ENCODE measurements at regions not wholly inside any gene's neighbourhood (a gene's known extent, or its start where the extent isn't known, plus 50 kb on each side); places are given as distances from the start of the nearest gene placed in this dataset.

DNA sequence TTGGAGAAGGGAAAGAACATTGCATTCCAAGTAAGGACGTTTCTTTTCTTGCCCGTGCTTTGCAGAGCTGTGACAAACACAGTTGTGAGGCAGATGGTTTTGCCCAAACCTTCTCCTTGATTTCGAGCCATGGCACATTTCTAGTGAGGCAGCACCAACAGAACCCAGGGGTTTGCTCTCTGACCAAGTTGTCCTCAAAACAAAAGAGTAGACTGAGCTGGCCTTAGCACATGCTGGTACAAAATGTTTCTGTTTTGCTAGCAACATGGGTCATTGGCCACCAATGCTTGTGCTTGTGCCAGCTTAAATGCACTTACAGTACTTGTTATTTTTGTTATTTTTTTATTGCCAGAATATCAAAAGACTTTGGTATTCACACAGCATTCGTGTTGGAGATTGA is 328.8 kb downstream of the GADD45G start:
- H3K36me3 Mint-ChIP-seq (ENCODE audit: low read depth): peaks cover 5% of the 10 kb centered on the region

DNA sequence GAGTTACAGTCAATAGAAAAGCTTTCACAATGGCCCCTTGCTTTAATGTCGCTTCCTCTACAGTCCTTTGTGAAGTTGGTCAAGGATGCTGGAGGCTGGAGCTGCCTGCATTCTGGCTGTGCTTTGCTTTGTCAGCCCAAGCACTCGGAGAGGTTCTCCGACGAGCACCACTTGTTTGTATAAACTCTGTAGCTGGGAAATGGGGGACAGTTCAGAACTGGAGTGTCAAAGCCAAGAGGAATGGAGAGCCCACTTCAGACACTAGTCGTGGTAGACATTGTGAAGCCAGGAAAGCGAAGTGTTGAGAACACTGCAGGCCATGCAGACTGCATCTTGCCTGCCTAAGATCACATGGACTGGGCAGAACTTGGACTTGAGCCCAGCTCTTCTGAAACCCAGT is 330.3 kb downstream of the GADD45G start:
- H3K9me3 Mint-ChIP-seq: peaks cover 3% of the 10 kb centered on the region
- no peak for TF ChIP-seq CTCF (IDR thresholded peaks at IDR 0.05)
- no peak overlapping the region for H3K4me3 Mint-ChIP-seq
- no peak for DNase-seq
- peaks cover 29% of the 10 kb centered on the region for H3K27me3 Mint-ChIP-seq (ENCODE audit: low read depth, poor library complexity)
- H3K27ac Mint-ChIP-seq: no peak overlapping the region
- peaks cover 64% of the 10 kb centered on the region for H3K4me1 Mint-ChIP-seq
- peaks cover 5% of the 10 kb centered on the region for H3K36me3 Mint-ChIP-seq (ENCODE audit: low read depth)

More for the DNA sequence above, 328.8 kb downstream of the GADD45G start:
- DNase-seq: no peak
- Mint-ChIP-seq H3K4me3 (no peak overlapping the region), H3K9me3 (peaks cover 3% of the 10 kb centered on the region), H3K27me3 (ENCODE audit: low read depth, poor library complexity) (peaks cover 18% of the 10 kb centered on the region), H3K4me1 (peaks cover 63% of the 10 kb centered on the region), H3K27ac (no peak overlapping the region)
- TF ChIP-seq CTCF (IDR thresholded peaks at IDR 0.05): no peak

GRCh38 chr9:89935801-89936200 is 331.0 kb downstream of the GADD45G start:
- Mint-ChIP-seq H3K4me3 (no peak overlapping the region), H3K27me3 (ENCODE audit: low read depth, poor library complexity) (peaks cover 26% of the 10 kb centered on the region), H3K27ac (no peak overlapping the region), H3K9me3 (peaks cover 3% of the 10 kb centered on the region), H3K4me1 (peaks cover 57% of the 10 kb centered on the region), H3K36me3 (ENCODE audit: low read depth) (peaks cover 5% of the 10 kb centered on the region)
- no peak for TF ChIP-seq CTCF (IDR thresholded peaks at IDR 0.05)
- no peak for DNase-seq

DNA sequence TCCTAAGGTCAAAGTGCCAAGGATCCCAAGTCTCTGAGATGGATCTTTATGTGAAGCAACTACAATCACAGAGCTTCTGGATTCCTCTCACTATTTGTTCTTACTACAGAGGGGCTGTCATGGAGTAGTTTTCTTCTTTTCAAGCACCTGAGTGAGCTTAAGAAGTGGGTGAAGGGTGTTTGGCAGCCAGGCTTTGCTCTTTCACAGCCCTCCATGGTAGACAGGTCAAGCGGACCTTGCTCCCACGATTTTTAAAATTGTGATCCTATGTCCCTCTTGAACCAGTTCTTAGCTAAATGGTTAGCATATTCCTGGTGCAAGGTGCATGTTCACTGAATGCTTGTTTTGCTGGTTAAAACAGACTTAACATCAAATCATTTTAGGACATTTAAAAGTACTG is 332.2 kb downstream of the GADD45G start:
- Mint-ChIP-seq H3K27ac (no peak overlapping the region), H3K9me3 (peaks cover 3% of the 10 kb centered on the region), H3K36me3 (ENCODE audit: low read depth) (peaks cover 5% of the 10 kb centered on the region), H3K27me3 (ENCODE audit: low read depth, poor library complexity) (peaks cover 26% of the 10 kb centered on the region), H3K4me3 (no peak overlapping the region), H3K4me1 (peaks cover 53% of the 10 kb centered on the region)
- DNase-seq: no peak
- TF ChIP-seq CTCF (IDR thresholded peaks at IDR 0.05): no peak

DNA sequence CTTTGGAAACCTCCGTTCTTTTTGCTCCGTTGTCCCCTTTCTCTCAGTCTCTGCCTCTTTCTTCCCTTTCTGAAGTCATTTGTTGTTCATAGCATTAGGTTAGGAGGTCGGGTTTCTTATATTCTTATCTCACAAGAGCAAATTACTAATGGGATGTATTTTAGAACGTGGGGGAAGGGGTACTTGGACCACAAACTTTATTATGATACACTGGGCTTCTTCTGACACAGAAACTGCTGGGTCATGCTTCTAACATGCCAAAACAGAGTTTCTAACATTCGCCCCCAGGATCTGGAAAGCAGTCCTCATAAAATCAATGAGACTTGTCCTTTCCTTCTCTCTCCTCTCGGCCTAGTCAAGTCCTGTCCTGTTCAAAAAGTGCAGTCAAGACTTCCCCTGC is 334.4 kb downstream of the GADD45G start:
- H3K9me3 Mint-ChIP-seq: peaks cover 3% of the 10 kb centered on the region

More for the DNA sequence above, 334.4 kb downstream of the GADD45G start:
- H3K27me3 Mint-ChIP-seq (ENCODE audit: low read depth, poor library complexity): peaks cover 26% of the 10 kb centered on the region
- no peak overlapping the region for H3K27ac Mint-ChIP-seq
- peaks cover 64% of the 10 kb centered on the region for H3K4me1 Mint-ChIP-seq
- TF ChIP-seq CTCF (IDR thresholded peaks at IDR 0.05): no peak
- DNase-seq: no peak
- H3K36me3 Mint-ChIP-seq (ENCODE audit: low read depth): peaks cover 5% of the 10 kb centered on the region
- no peak overlapping the region for H3K4me3 Mint-ChIP-seq
